COLO668 (cell line): ENCODE measurements at regions not wholly inside any gene's neighbourhood (a gene's known extent, or its start where the extent isn't known, plus 50 kb on each side); places are given as distances from the start of the nearest gene placed in this dataset.

ENCODE experiments used
- DNase-seq: peaks from one replicate; lab custom pipeline; 2025; ENCODE audit not compliant: unreplicated experiment; lab: John Stamatoyannopoulos, UW

- DNase-seq, result no peak
Measured at GRCh38 chr16:6031567-6031966, 934.0 kb upstream of the EEF2KMT start.

DNA sequence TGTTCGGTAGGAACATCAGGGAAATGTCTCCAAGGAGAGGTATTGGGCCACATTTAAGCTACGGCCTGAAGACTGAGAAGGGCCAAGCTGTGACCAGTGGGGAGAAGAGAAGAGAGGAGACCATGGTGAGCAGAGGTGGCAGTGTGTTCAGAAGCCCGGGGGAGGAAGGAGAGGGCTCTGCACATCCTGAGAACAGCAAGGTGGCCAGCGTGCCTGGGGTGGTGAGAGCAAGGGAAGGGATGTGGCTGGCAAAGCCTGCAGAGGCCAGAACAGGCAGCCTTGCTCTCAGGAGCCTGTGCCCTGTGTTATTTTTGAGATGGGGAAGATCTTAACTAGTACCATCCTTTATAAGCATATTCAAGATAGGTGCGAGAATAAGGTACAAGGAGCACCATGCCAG lies 933.5 kb upstream of the EEF2KMT start:
- no peak for DNase-seq

GRCh38 chr16:6027733-6028132 lies 930.1 kb upstream of the EEF2KMT start:
- no peak for DNase-seq

GRCh38 chr16:6023449-6023848 lies 925.9 kb upstream of the EEF2KMT start:
- DNase-seq, result no peak

- no peak for DNase-seq
Measured at GRCh38 chr16:6021276-6021943, 923.8 kb upstream of the EEF2KMT start.

DNA sequence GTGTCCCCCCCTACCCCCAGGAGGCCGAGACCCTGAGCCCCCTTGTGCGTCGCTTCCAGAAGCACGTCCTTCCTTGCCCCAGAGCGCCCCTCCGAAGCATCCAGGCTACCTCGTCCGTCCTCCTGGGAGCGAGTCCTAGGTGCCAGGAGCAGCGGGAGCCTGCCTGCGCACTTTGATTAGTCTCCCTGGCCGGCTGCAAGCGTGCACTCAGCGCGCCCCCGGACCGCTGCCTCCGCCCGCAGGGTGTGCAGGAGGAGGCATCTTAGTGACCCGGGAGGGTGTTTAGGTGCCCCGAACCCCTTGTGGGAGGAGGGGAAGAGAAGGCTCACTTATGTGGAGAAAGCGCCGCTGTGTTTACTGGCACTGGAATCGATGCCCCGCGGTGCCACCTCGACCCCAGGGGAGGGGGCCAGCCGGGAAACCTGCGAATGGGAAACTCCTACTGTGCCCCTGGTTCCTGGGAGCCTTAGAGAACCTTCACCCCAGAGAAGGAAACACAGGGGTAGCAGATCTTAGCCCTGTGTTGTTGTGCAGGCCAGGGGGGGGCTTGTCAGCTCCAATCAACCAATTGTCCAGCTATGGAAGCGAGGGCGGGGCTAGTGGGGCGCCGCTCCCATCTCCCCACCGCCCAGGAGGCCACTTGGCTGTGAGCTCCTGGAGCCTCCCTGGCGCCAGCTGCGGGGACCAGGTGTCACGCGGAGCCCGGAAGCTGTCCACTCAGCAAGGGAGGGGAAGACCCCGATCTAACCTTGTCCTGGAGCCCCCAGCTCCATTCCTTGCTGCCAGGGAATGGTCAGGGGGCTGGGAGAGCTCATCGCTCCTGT lies 922.8 kb upstream of the EEF2KMT start:
- no peak for DNase-seq

DNA sequence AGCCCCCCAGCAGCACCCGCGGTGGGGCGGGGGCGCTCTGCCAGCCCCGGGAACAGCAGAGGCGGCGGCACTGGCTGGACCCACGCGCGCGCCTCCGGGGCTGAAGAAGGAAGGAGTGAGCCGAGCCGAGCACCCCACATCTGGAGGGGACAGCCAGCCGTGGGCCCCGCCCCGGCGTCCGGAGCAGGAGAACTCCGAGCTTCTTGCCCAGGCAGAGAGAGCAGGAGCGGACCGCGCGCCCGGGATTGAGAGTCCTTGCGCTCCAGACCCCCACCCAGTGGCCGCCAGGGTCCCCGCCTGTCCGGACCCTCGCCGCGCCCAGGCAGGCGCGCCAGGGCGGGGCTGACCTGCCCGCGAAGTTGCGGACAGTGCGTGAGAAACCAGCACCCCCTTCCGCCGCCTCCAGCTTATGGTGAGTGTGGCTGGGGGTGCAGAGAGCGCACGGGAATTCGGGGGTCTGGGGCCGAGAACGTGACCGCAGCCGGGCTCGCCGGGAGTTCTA lies 921.9 kb upstream of the EEF2KMT start:
- DNase-seq, result no peak

DNA sequence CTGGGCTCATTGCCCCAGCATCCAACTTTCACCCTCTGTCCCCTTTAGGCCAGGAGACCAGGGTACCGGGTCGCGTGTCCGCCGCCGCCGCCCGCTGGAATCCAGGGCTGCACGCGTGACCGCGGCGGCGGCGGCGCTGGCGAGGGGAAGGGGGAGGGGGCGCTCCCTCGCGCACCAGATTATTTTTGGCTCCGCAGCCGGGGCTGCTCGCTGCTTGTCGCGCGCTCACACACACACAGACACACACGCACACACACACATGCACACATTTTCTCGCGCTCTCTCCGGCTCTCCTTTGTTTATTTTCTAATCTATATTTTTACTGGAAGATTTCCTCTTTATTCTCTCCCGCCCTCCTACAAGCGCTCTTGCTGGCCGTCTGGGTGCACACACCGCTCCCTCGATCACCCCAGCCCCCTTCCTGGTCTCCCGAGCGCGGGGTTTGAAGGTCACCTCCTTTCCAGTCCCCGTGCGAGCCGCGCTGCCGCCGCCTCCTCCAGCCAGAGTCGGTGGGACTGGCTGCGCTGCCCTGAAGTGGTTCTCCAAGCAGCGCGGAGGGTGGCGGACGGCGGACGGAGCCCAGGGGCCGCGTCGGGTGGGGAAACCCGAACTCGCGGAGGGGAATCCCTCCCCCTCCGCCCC lies 921.4 kb upstream of the EEF2KMT start:
- no peak for DNase-seq

GRCh38 chr16:6016530-6017184 lies 919.1 kb upstream of the EEF2KMT start:
- DNase-seq, result no peak

GRCh38 chr16:6012716-6013115 lies 915.1 kb upstream of the EEF2KMT start:
- DNase-seq, result no peak

DNA sequence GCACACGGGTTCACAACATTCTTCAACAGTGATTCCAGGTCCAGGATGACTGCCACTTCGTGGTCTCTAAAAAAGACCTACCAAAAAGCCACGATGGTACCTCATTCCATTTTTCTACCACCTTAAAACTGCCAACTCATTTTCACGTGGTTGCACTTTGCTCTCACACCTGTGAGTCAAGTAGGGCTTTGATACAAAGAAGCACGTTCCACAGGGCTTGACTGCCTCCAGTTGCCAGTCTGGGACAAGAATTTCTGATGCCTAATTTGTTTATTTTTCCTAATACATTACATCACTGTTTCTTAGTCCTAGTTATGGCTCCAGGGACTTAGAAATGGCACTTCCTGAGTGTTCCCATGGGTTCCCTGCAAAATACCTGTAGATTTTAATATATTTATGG lies 911.6 kb upstream of the EEF2KMT start:
- no peak for DNase-seq

DNA sequence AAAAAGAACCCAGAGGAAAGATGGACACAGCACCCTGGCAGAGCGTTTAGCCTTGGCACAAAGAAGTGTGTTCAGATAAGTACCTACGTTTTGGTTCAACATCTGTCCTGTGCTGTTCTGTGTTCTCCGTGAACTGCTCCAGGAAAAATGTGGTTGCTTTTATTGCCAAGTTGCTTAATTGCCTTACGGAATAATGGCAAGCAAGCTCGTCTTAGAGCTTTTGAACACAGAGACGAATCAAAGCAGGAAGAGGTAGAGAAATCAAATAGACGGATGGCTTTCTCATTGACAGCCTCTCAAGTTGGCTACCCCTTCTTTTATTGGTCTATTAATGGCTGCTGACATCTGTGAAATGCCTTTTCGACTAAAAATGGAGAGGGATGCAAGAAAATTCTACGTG lies 911.1 kb upstream of the EEF2KMT start:
- no peak for DNase-seq

DNA sequence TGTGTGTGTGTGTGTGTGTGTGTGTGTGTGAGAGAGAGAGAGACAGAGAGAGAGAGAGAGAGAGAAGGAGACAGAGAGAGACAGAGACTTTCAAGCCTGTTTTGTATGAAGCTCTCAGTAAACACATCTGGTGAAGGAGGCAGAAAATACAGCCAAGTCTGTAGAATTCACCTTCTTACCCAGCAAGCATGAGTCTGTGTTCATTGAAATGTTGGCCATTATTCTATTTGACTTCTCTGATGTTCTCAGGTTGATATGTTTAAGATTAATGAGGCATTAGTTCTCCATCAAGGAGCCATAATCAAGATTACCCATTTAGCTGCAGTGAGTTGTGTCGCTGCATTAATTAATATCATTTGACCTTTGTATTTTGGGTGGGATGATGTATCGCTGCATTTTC lies 895.8 kb upstream of the EEF2KMT start:
- no peak for DNase-seq

DNA sequence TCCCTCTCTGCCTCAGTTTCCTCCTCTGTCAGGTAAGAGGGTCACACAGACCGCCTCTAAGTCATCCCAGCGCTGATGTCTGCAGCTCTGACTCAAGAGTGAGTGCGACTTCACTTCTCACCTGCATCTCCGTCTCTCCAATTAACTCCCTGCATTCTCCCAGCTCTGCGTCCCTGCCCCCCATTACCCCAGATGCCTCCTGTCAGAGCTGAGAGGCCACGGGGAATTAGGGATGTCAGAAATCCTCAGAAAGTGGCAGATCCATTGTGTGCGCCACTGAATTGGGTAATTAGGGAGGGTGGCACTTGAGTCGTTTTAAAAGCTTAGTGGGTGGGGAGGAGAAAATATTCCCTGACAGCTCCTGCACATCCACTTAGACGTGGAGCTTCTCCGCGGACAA lies 885.4 kb upstream of the EEF2KMT start:
- DNase-seq, result no peak

DNA sequence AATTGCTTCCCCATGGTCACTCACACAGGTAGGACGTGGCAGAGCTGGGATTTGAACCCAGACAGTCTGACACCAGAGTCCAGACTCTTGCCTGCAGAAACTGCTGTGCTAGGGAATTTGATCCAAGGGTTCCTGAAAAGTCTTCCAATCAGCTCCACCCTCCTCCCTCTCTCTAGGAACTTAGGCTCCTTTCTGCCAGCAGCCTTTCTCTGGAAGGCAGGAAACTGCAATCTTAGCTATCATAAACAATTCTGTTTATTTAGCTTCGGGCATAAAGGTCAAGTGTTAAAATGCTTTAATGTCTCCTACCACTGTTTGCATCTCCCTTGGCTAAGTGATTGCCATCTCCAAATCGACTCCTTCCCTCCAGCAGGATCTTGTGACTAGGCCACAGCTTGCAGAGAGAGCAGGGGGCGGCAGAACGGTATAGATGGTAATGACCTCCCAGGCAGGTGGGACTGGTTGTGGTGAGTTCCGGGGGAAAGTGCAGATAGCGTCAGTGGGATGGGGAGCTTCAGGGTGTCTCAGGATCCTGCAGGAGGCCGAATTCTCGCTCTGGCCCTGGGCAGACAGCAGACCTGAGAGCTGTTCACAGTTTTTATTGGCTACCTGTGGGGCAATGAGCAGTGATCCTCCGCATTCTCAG lies 882.4 kb upstream of the EEF2KMT start:
- DNase-seq, result no peak

DNA sequence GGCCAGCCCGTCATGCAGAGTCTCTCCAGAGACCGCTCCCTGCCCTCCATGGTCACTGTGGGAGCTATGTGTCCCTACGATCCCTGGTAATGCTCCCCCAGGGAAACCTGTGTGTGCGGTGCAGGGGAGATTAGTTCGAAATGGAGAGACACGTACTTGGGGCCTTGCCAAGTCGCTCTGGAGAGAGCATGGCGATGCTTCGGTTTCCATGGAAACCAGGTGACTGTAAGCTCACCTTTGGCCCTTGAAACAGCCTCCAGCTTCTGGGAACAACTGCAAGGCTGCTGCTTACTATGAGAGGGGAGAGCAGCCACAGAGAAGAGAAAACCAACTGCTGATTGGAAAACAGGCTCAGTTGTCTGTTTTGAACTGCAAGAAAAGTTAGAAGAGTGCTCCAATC lies 879.7 kb upstream of the EEF2KMT start:
- no peak for DNase-seq

- DNase-seq, result no peak
Measured at GRCh38 chr16:5972747-5973146, 875.2 kb upstream of the EEF2KMT start.

DNA sequence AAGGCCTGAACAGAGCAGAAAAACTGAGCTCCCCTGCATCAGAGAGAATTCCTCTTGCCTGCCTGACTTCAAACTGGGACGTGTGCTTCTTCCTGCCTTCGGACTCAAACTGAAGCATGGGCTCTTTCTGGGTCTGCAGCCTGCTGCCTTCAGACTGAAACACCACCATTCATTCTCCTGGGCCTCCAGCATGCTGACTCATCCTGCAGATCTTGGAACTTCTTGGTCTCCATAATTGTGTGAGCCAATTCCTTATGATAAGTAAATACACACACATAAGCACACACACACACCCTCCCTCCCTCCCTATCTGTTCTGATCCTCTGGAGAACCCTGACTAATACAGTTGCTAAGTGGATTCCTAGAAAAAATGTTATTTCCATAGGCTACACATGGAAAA lies 874.3 kb upstream of the EEF2KMT start:
- DNase-seq, result no peak

DNA sequence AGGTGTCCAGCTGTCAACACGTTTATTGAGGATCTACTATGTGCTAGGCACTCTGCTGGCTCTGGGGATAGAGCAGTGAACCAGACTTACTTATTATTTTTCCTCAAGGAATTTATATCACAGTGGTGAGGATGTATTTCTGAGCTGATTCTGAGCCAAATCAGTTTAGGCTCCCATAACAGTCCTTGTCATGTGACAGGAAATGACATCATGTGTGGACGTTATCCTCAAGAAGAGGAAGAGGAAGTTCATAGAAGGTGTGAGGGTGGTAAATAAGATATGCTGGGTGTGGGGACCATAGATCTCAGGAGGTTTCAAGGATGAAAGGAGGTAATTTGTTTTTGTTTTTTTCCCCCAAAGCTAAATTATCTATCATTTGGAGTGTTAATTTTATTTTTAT lies 873.5 kb upstream of the EEF2KMT start:
- no peak for DNase-seq

DNA sequence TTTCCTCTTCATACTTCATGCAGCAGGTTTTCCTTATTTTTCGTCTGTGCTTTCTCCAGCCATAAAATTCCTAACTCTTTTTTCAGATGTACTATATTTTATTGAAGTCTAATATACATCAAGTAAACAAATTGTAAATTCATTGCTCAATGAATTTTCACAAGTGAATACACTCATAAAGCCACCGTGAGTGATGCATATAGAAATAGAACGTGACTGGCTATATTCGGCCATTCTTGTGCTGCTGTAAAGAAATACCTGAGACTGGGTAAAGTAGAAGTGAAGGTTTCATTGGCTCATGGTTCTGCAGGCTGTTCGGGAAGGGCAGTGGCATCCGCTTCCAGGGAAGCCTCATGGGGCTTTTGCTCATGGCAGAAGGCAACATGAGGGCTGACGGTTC lies 868.4 kb upstream of the EEF2KMT start:
- DNase-seq, result no peak

- no peak for DNase-seq
Measured at GRCh38 chr16:5965321-5965720, 867.7 kb upstream of the EEF2KMT start.
